Keratinocyte (primary cell): ENCODE measurements at regions not wholly inside any gene's neighbourhood (a gene's known extent, or its start where the extent isn't known, plus 50 kb on each side); places are given as distances from the start of the nearest gene placed in this dataset.

Source experiments
- DNase-seq: peaks from one replicate; pipeline ENCODE4 v3.0.0-alpha.2; 2011; ENCODE audit warnings: low read depth, missing footprints, low spot score
- FAIRE-seq: peaks from 2 replicates; lab custom pipeline; 2011; peaks lifted over from hg19 to GRCh38; lab: Jason Lieb, UNC
- H2AFZ ChIP-seq: 2 replicates; pipeline ENCODE4 v1.6.0; 2012; ENCODE audit warnings: low read length, control low read depth, inconsistent platforms; ENCODE audit not compliant: control insufficient read depth
- H3K27ac ChIP-seq: 2 replicates; pipeline ENCODE4 v1.5.1; 2011; ENCODE audit warnings: low read length; ENCODE audit not compliant: control insufficient read depth, insufficient read depth
- H3K27me3 ChIP-seq: 3 replicates; pipeline ENCODE4 v1.6.0; 2011; ENCODE audit warnings: low read length; ENCODE audit not compliant: control insufficient read depth, insufficient read depth; ENCODE audit errors: extremely low read depth
- H3K36me3 ChIP-seq, 2 experiments: 2 replicates in 1 of 2; 3 replicates in 1 of 2; pipeline ENCODE4 v1.5.1; 2011; ENCODE audit warnings: low read length in 2 of 2, mild to moderate bottlenecking in 1 of 2; ENCODE audit not compliant: control insufficient read depth in 2 of 2, insufficient read depth in 2 of 2; ENCODE audit errors: extremely low read depth in 1 of 2
- H3K4me1 ChIP-seq: 3 replicates; pipeline ENCODE4 v1.5.1; 2011; ENCODE audit warnings: low read length; ENCODE audit not compliant: control insufficient read depth, insufficient read depth; ENCODE audit errors: extremely low read depth
- H3K4me2 ChIP-seq: 3 replicates; pipeline ENCODE4 v1.6.0; 2011; ENCODE audit warnings: low read depth, low read length; ENCODE audit not compliant: control insufficient read depth, insufficient read depth; ENCODE audit errors: extremely low read depth
- H3K4me3 ChIP-seq, 3 experiments: fragments of 200-600 bp in 1 of 3; sonication (generic) in 1 of 3; 2 replicates in 2 of 3; 3 replicates in 1 of 3; pipeline ENCODE4 v1.5.1; 2011 to 2016; ENCODE audit warnings: low read length in 3 of 3, mild to moderate bottlenecking in 3 of 3, control low read depth in 2 of 3, inconsistent platforms in 1 of 3, low read depth in 1 of 3, mixed read lengths in 1 of 3, mixed run types in 1 of 3, moderate library complexity in 1 of 3; ENCODE audit not compliant: control insufficient read depth in 2 of 3, insufficient read depth in 2 of 3; ENCODE audit errors: extremely low read depth in 1 of 3
- H3K79me2 ChIP-seq: 2 replicates; pipeline ENCODE4 v1.6.0; 2012; ENCODE audit warnings: low read length; ENCODE audit not compliant: control insufficient read depth, insufficient read depth
- H3K9ac ChIP-seq: 3 replicates; pipeline ENCODE4 v1.6.0; 2011; ENCODE audit warnings: low read length; ENCODE audit not compliant: control insufficient read depth, insufficient read depth; ENCODE audit errors: extremely low read depth
- H3K9me1 ChIP-seq: 3 replicates; pipeline ENCODE4 v1.6.0; 2011; ENCODE audit warnings: low read length; ENCODE audit not compliant: control insufficient read depth, insufficient read depth; ENCODE audit errors: extremely low read depth
- H3K9me3 ChIP-seq: 2 replicates; pipeline ENCODE4 v1.5.1; 2012; ENCODE audit warnings: low read depth, low read length; ENCODE audit not compliant: control insufficient read depth
- H4K20me1 ChIP-seq: 3 replicates; pipeline ENCODE4 v1.6.0; 2011; ENCODE audit warnings: low read length; ENCODE audit not compliant: control insufficient read depth, insufficient read depth; ENCODE audit errors: extremely low read depth
- EZH2 ChIP-seq: IDR thresholded peaks from one replicate; pipeline ENCODE4 v1.6.1; 2012; ENCODE audit warnings: inconsistent platforms, mild to moderate bottlenecking, low read length, moderate library complexity
- dilution Hi-C: fragments of 300-500 bp; cut with MboI; formaldehyde crosslinking; loops from one replicate; pipeline ENCODE4 v1.7.0; 2020; ENCODE audit warnings: low sequenced_read_pairs; ENCODE audit not compliant: extremely low pct_ligation_motif_present
- TF ChIP-seq, protein P1 (sequence below), 3 experiments: IDR thresholded peaks in 1 of 3; conservative IDR thresholded peaks in 1 of 3; optimal IDR thresholded peaks in 1 of 3; 2 replicates in 2 of 3; 3 replicates in 1 of 3; pipeline versions ENCODE3 to v1.5.1; 2011; ENCODE audit warnings: low read length in 3 of 3, mild to moderate bottlenecking in 3 of 3, moderate library complexity in 2 of 3, control low read depth in 1 of 3, inconsistent platforms in 1 of 3; ENCODE audit not compliant: insufficient read depth in 2 of 3; ENCODE audit errors: extremely low read depth in 1 of 3

DNA sequence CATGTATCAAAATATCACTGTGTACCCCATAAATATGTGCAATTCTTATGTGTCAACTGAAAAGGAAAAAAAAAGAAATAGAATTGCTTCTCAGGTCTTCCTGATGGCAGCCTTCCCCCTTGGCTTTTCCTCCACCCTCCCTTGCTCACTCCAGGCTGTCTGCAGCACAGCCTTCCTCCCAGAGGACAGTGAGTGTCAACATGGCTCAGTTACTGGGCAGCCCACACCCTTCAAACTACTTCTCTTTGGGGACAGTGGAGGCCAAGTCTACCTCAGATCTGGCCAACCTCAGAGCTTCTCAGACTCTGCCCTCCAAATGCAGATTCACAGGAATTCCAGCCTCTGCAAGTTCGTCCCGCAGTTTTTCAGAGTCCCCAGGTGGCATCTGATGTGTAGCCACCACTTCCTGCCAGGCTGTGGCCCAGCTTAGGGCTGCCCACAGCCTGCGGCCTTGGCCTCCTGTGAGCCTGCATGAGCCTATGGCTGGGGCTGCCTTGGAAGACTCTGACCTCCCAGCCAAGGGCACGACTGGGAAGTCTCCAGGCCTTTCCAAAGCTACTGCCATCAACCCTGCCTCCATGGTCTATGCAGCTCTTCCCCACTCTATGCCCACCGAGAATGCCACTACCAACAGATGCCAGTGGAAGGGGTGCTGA, 148.0 kb upstream of the PWP1 start:
- dilution Hi-C loops, result no loop called here
- H4K20me1 ChIP-seq, result no peaks in the 10 kb centered on the region
- H3K9me1 ChIP-seq, result no peaks in the 10 kb centered on the region
- DNase-seq (no peak), FAIRE-seq (no peak)
- H3K4me3 ChIP-seq, result no peak overlapping the region
- H3K36me3 ChIP-seq, result no peaks in the 10 kb centered on the region
- H3K4me1 ChIP-seq, result no peaks in the 10 kb centered on the region
- H3K27ac ChIP-seq, result no peak overlapping the region
- H3K4me2 ChIP-seq, result no peak overlapping the region
- H3K9me3 ChIP-seq, result no peaks in the 10 kb centered on the region
- no peaks in the 10 kb centered on the region for H3K79me2 ChIP-seq
- no peak overlapping the region for H2AFZ ChIP-seq
- no peak for TF ChIP-seq EZH2
- TF ChIP-seq, protein P1, sequence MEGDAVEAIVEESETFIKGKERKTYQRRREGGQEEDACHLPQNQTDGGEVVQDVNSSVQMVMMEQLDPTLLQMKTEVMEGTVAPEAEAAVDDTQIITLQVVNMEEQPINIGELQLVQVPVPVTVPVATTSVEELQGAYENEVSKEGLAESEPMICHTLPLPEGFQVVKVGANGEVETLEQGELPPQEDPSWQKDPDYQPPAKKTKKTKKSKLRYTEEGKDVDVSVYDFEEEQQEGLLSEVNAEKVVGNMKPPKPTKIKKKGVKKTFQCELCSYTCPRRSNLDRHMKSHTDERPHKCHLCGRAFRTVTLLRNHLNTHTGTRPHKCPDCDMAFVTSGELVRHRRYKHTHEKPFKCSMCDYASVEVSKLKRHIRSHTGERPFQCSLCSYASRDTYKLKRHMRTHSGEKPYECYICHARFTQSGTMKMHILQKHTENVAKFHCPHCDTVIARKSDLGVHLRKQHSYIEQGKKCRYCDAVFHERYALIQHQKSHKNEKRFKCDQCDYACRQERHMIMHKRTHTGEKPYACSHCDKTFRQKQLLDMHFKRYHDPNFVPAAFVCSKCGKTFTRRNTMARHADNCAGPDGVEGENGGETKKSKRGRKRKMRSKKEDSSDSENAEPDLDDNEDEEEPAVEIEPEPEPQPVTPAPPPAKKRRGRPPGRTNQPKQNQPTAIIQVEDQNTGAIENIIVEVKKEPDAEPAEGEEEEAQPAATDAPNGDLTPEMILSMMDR (optimal IDR thresholded peaks at IDR 0.05 in 1 of 3, IDR thresholded peaks at IDR 0.05 in 1 of 3, conservative IDR thresholded peaks at IDR 0.05 in 1 of 3; ENCODE audit: extremely low read depth in 1 of 3, insufficient read depth in 2 of 3, low read length in 3 of 3), result no peak
- H3K9ac ChIP-seq, result no peak overlapping the region
- no peaks in the 10 kb centered on the region for H3K27me3 ChIP-seq

DNA sequence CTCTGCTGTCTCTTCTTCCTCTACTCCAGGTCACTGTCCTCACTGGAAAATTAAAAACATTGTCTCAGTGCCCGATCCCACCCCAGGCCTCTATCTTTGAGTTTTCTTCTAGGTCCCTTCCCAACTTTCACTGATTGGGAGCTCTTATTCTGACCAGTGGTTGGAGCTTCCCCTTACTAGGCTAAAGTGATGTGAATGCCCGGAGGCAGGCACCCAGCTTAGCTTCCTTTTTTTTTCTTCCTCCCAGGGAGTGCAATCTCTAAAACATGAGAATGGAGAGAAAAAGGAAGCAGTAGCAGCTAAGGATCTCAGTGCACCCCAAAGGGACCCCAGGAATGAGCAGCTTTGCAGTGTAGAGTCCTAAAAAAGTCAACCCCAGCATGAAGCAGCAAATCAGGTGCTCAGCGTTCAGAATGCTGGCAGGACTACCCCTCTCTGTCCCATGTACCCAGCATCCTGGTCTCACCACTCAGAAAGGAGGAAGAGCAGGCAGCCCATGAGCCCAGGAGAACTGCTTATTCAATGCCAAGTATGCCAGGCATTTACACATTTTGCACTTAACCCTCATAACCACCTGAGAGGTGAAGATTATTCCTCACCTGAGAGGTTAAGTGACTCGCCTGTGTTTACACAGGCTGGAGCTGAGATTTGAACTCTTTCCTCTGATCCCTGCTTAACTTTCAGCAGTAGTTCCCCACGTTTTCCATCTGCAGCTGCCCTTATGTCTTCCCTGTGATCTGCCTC, 146.2 kb upstream of the PWP1 start:
- H3K36me3 ChIP-seq, result no peaks in the 10 kb centered on the region
- FAIRE-seq (no peak), DNase-seq (no peak)
- H4K20me1 ChIP-seq, result no peaks in the 10 kb centered on the region
- no peak overlapping the region for H3K9ac ChIP-seq
- H3K4me3 ChIP-seq, result no peak overlapping the region
- no peaks in the 10 kb centered on the region for H3K4me1 ChIP-seq
- TF ChIP-seq, protein P1 (optimal IDR thresholded peaks at IDR 0.05 in 1 of 3, IDR thresholded peaks at IDR 0.05 in 1 of 3, conservative IDR thresholded peaks at IDR 0.05 in 1 of 3; ENCODE audit: extremely low read depth in 1 of 3, insufficient read depth in 2 of 3, low read length in 3 of 3), result no peak
- no peak for TF ChIP-seq EZH2
- dilution Hi-C loops, result no loop called here
- no peak overlapping the region for H3K27ac ChIP-seq
- no peaks in the 10 kb centered on the region for H3K27me3 ChIP-seq
- H3K9me3 ChIP-seq, result no peaks in the 10 kb centered on the region
- no peak overlapping the region for H3K4me2 ChIP-seq
- H3K9me1 ChIP-seq, result no peaks in the 10 kb centered on the region
- no peak overlapping the region for H2AFZ ChIP-seq
- no peaks in the 10 kb centered on the region for H3K79me2 ChIP-seq
